Memory B cell (primary cell): ENCODE measurements at regions not wholly inside any gene's neighbourhood (a gene's known extent, or its start where the extent isn't known, plus 50 kb on each side); places are given as distances from the start of the nearest gene placed in this dataset.

Experiments
- ATAC-seq: fragments of 150-1000 bp; cut with Tn5 transposase; 2 replicates; pipeline ENCODE4 v1.10.0; 2021; ENCODE audit warnings: low read depth, mild to moderate bottlenecking, moderate library complexity
- DNase-seq, 2 donors: peaks; one replicate each; pipeline ENCODE4 v3.0.0; 2022; ENCODE audit warnings: low spot score in 2 of 2
- H3K27ac Mint-ChIP-seq: one replicate; pipeline ENCODE4 v1.8.0; 2022; ENCODE audit warnings: mild to moderate bottlenecking, moderate library complexity, mixed read lengths
- H3K27me3 Mint-ChIP-seq: one replicate; pipeline ENCODE4 v1.8.0; 2022; ENCODE audit warnings: mixed read lengths
- H3K36me3 Mint-ChIP-seq: one replicate; pipeline ENCODE4 v1.8.0; 2022; ENCODE audit warnings: mild to moderate bottlenecking, mixed read lengths
- H3K4me1 Mint-ChIP-seq: one replicate; pipeline ENCODE4 v1.8.0; 2022; ENCODE audit warnings: mixed read lengths
- H3K4me3 Mint-ChIP-seq: one replicate; pipeline ENCODE4 v1.8.0; 2022; ENCODE audit warnings: mild to moderate bottlenecking, moderate library complexity, mixed read lengths
- H3K9me3 Mint-ChIP-seq: one replicate; pipeline ENCODE4 v1.8.0; 2022; ENCODE audit warnings: mixed read lengths

DNA sequence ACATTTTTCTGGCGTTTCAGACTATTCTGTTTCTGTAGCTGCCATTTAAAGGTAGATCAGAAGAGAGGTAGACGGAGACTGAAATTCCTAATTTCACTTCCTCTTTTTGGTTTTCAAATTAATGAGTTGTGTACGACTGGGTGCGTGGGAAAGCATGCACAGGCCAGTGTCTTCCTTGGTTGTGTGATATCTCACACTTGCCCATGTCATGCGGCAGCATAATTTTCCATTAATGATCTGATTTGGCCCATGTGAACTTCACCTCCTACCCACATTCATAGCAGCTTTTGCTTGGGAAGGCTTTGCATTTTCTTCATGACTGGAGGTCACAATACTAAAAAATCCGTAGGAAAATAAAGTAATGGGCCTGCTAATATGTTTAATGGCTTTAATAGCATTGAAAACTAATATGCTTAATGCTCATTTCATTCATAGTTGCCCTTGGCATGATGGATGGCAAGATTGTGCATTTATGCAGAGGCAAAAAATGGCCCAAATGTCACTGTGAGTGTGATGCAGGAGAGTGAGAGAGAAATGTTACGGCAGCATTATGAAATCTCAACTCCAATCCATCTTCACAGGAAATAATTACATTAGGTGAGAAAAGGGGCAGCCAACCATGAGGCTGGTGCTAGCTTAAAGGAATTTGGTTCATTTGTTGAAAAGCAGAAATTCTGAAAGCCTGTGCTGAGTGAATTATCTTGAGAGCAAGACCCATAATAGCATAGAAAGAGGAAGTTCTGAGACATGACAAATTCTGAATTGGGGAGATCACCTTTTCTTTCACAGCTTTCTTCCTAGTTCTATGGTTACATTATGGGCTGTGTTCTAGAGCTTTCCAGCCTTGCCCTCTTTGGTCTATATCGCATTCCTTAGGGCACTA lies 69.0 kb upstream of the UST start:
- peaks cover 6% of the 10 kb centered on the region for H3K9me3 Mint-ChIP-seq
- peaks cover 7% of the 10 kb centered on the region for H3K36me3 Mint-ChIP-seq
- peaks cover 30% of the 10 kb centered on the region for H3K4me1 Mint-ChIP-seq
- H3K4me3 Mint-ChIP-seq = peak overlapping the region; percentile 59
- ATAC-seq = peak; percentile 82
- peak in 1 of 2 donors; percentile 48 for DNase-seq
- H3K27ac Mint-ChIP-seq = peak overlapping the region; percentile 90
- H3K27me3 Mint-ChIP-seq = no peaks in the 10 kb centered on the region

DNA sequence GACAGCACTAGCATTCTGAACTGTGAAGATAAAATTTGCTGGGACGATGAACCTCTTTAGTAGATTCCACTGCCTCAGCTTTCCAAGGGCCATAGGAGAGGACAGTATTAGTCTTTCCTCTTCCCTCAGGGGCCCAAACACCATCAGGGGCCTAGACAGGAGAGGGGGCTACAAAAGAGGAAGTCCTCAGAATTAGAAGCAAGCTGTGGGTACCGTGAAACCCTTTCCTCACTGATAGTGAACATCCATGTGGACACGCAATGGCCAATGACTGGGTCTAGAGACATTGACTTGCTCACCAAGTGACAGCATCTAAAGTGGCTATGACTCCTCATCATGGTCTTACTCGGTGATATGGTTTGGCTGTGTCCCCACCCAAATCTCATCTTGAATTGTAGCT lies 68.1 kb upstream of the UST start:
- Mint-ChIP-seq H3K4me1 (peaks cover 36% of the 10 kb centered on the region), H3K9me3 (peaks cover 2% of the 10 kb centered on the region), H3K36me3 (peaks cover 2% of the 10 kb centered on the region), H3K27me3 (no peaks in the 10 kb centered on the region), H3K27ac (peak overlapping the region; percentile 90), H3K4me3 (peak overlapping the region; percentile 59)
- no peak for DNase-seq
- ATAC-seq = no peak

DNA sequence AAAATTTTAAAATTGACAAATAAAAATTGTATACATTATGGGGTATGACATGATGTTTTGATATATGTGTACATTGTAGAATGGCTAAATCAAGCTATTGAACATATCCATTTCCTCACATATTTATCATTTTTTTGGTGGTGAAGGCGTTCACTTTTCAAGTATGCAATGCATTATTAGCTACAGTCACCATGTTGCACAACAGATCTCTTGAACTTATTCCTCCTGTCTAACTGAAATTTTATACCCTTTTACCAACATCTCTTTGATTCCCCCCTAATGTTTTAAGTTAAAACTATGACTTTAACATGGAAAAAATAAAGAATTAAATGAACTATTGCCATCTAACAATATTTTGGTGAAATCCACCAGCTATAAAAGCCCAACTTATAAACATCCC lies 65.2 kb upstream of the UST start:
- peaks cover 41% of the 10 kb centered on the region for H3K4me1 Mint-ChIP-seq
- H3K36me3 Mint-ChIP-seq = no peaks in the 10 kb centered on the region
- H3K4me3 Mint-ChIP-seq = no peak overlapping the region
- H3K27me3 Mint-ChIP-seq = no peaks in the 10 kb centered on the region
- H3K9me3 Mint-ChIP-seq = no peaks in the 10 kb centered on the region
- no peak overlapping the region for H3K27ac Mint-ChIP-seq
- DNase-seq (no peak), ATAC-seq (no peak)

DNA sequence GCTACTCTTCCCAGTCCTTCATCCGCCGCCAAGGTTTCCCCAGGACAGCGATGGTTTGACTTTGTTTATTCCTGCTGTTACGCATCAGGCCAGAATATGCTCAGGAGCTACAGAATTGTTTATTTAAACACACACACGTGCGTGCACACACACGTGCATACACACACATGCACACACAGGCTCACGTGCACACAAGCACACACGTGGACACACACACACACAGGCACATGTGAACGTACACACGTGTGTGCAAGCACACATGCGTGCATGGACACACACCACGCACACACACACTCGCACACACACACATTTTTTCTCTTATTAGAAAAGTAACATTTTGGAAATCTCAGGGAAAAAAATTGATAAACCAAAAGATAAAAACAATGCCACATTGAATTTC lies 64.6 kb upstream of the UST start:
- ATAC-seq = no peak
- Mint-ChIP-seq H3K36me3 (no peaks in the 10 kb centered on the region), H3K4me1 (peaks cover 39% of the 10 kb centered on the region), H3K27me3 (no peaks in the 10 kb centered on the region), H3K4me3 (peak overlapping the region; percentile 3), H3K9me3 (no peaks in the 10 kb centered on the region), H3K27ac (no peak overlapping the region)
- DNase-seq = no peak

DNA sequence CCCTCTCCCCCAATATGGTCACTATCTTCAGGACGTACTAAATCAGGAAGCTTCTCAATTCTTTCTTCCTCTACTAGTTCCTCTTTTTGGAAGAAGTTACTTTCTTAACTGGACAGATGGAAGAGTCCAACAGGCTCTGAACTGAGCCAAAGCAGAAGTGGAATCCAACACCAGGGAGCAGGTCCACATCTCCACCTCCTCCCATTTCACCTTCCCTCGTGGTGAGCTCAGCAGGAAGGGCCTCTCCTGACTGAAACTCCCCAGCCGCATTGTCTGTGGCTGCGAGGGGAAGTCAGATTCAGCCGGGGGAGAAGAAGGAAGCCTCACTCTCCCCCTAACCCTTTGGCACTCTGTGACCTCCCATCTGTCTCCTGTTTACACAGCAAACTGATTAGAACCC lies 63.8 kb upstream of the UST start:
- ATAC-seq (peak; percentile 50), DNase-seq (no peak)
- no peaks in the 10 kb centered on the region for H3K36me3 Mint-ChIP-seq
- H3K27me3 Mint-ChIP-seq = no peaks in the 10 kb centered on the region
- peak overlapping the region; percentile 57 for H3K4me3 Mint-ChIP-seq
- H3K27ac Mint-ChIP-seq = peak overlapping the region; percentile 72
- no peaks in the 10 kb centered on the region for H3K9me3 Mint-ChIP-seq
- H3K4me1 Mint-ChIP-seq = peaks cover 33% of the 10 kb centered on the region

DNA sequence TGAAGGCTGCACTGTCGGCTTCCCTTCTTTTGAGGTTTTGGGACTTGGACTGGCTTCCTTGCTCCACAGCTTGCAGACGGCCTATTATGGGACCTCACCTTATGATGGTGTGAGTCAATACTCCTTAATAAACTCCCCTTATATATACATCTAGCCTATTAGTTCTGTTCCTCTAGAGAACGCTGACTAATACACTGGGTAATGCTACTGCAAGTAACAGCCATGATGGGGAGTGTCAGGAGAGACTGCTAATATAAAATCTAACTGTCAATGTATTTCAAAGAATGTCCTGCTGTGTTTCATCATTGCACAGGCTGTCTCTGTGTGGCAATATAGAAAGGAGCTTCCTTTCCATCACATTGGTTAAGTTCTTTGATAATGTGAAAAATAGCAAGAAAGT lies 57.7 kb upstream of the UST start:
- Mint-ChIP-seq H3K9me3 (peaks cover 1% of the 10 kb centered on the region), H3K36me3 (peaks cover 2% of the 10 kb centered on the region), H3K27me3 (no peaks in the 10 kb centered on the region), H3K4me1 (peaks cover 14% of the 10 kb centered on the region), H3K27ac (no peak overlapping the region), H3K4me3 (no peak overlapping the region)
- DNase-seq (no peak), ATAC-seq (no peak)

DNA sequence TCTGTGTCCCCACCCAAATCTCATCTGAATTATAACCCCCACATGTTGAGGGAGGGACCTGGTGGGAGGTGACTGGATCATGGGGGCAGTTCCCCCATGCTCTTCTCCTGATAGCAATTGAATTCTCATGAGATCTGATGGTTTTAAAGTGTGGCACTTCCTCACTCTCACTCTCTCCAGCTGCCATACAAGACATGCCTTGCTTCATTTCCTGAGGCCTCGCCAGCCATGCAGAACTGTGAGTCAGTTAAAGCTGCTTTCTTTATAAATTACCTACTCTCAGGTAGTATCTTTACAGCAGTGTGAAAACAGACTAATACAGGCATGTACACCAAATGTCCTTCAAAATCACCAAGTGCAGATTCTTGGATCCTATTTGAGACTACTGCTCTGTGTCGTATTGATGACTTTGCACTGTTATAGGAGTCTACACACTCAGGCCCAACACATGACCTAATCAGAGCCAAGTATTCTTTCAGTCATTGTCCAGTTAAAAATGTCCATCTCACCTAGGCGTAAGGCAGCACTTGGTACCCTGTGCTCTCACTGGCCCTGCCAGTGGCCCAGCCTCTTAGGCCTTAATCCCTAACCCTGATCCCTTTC lies 52.8 kb upstream of the UST start:
- peak; percentile 99 for ATAC-seq
- H3K36me3 Mint-ChIP-seq = peaks cover 2% of the 10 kb centered on the region
- peaks cover 3% of the 10 kb centered on the region for H3K9me3 Mint-ChIP-seq
- peak overlapping the region; percentile 88 for H3K27ac Mint-ChIP-seq
- DNase-seq = peak in 1 of 2 donors; percentile 27
- peak overlapping the region; percentile 53 for H3K4me3 Mint-ChIP-seq
- peaks cover 21% of the 10 kb centered on the region for H3K4me1 Mint-ChIP-seq
- H3K27me3 Mint-ChIP-seq = no peaks in the 10 kb centered on the region
